HG03280 (cell line): ENCODE measurements at regions not wholly inside any gene's neighbourhood (a gene's known extent, or its start where the extent isn't known, plus 50 kb on each side); places are given as distances from the start of the nearest gene placed in this dataset.
"Not testable (repeated sequence)": the region's sequence is repeated elsewhere in the genome, so short reads cannot be mapped to it uniquely, and the experiment has no call there.

Experiments used
- ATAC-seq: cut with Tn5 transposase; IDR thresholded peaks from one replicate; pipeline ENCODE4 v1.9.1; 2021; ENCODE audit warnings: mild to moderate bottlenecking, moderate library complexity; ENCODE audit not compliant: unreplicated experiment

GRCh38 chr15:39396979-39397615 is 183.8 kb upstream of the THBS1 start:
- no peak for ATAC-seq

GRCh38 chr15:39397883-39398282 is 183.0 kb upstream of the THBS1 start:
- ATAC-seq = no peak

- no peak for ATAC-seq
These were observed 181.3 kb upstream of the THBS1 start for GRCh38 chr15:39399600-39399999.

- ATAC-seq = no peak
These were observed 180.9 kb upstream of the THBS1 start for GRCh38 chr15:39400002-39400401.

DNA sequence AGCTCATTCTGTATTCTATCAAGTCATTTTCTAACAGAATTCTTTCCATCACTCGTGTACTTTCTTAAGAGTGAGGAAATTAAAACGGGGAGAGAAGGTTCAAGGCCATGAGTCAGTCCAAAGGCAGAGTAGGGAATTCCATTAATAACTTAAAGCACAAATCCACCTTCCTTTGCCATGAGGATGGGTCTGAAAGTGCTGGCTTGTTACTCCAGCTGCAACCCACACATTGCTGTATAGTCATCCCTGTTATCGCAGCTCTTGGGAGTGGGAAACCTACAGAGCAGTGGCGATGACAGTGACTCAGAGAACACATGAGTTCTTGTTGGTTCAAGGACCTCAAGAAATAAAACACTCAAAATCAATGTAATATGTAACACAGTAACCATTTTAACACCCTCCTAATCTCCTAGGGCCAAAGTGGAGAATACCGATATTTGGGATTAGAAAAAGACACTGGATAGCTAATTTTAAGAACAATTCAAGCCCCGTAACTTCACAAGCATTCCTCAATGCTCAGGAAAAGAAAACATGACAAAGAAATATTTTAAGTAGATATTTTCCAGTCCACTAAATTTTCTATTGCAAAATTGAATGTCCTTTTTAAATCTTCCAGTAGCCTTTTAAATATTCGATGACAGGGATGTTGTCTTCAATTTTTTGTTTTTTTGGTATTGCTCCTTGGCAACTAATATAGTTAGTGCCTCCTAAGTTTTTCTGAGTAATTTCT is 179.9 kb upstream of the THBS1 start:
- ATAC-seq = no peak

- ATAC-seq = no peak
These were observed 177.2 kb upstream of the THBS1 start for GRCh38 chr15:39403640-39404117.

DNA sequence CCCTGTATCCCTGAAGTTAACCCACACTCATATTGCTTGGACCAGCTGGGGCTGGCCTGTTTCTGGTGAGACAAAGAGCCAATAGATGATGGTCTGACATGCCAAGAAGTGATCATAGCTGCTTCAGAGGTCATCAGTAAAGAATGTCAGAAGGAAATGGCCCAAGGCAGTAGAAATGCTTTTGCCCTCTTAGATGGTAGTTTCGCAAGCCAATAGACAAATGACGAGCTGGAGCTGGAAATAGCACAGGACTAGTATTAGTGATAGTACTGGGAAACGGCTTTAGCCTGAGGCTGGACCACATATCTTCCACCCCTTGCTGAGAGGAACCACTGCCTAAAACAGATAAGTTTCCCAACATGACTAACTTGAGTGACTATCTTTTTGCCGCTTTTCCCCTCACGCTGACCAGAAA is 176.1 kb upstream of the THBS1 start:
- ATAC-seq = no peak

DNA sequence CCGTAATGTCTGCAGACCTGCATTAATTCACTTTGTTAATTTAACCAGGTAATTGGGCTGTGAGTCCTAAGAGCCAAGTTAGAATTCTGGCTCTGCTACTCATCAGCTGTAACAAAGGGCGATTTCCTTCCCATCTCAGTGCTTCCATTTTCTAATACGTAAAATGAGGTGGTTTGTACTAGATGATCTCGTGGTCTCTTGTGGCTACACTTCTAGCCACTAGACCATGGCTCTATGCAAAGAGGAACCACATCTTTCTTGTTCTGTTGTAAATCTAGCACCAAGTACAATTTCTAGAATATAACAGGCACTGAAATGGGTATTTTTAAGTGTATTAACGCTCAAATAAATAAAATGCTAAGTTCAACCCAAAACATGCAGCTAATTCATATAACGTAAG is 174.4 kb upstream of the THBS1 start:
- peak; percentile 85 for ATAC-seq

- no peak for ATAC-seq
These were observed 173.8 kb upstream of the THBS1 start for GRCh38 chr15:39407116-39407515.

DNA sequence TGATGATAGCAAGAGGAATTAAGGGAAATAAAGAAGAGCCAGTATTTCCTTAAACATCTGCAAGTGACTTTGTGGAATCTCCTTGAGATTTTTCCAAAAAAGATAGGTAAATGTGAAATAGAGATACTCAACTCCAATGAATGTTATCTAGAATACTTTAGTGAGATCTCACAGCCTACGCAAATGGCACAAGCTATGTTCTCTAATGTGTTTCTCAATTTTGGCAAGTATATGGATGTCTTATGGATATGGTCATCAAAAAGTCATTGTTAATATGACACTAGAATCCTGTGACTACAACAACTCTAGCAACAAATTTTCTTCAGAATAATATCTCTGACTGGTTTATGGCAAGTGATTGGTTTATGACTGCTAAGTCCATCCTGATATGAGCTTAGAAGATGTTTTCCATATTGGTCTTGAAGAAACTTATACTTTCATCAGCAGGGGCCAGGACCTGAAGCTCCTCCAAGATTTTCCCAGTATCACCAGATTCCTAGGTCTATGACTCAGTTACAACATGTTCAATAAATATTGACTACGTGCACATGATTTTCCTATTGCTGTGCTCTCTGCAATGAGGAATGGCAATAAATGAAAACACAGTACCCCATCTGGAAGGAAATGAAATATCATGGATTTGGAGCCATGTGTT is 170.9 kb upstream of the THBS1 start:
- ATAC-seq = no peak

DNA sequence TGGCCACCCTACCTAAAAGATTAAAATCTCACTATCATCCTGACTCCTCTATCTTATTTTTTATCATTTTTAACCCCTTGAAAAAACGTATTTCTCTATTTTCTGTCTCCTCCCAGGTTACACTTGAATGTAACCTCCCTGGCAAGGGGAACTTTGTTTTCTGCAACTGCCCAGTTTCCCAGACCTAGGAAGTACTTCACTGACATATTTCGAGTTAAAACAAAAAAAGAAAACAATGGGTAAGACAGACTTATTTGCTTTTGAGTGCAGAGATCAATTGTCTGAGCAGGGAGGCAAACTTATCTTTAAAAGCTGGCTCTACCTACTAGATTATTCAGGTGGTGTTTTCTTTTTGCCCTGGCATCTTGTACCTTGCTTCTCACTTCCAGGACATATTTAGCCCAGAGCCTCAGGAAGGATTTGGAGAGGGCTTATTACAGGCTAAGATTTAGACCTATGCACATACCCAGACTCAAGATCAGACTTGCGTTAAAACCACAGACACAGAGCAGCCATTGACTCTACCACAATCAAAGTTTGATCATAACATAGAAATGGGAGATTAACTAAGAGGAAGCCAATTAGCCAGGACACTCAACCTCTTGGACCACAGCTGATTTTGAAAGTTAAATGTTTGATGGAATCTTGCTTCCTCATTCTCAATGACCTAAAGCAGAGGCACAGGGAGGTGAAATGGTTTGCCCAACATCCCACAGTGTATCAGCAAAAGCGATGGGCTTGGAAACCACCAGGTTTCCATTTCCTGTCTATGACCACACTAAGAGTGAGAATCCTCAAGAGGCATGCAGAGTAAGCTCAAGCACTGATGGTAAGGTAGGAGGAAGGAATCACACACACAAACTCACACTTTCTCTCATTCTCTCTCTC is 169.5 kb upstream of the THBS1 start:
- peak; percentile 86 for ATAC-seq

DNA sequence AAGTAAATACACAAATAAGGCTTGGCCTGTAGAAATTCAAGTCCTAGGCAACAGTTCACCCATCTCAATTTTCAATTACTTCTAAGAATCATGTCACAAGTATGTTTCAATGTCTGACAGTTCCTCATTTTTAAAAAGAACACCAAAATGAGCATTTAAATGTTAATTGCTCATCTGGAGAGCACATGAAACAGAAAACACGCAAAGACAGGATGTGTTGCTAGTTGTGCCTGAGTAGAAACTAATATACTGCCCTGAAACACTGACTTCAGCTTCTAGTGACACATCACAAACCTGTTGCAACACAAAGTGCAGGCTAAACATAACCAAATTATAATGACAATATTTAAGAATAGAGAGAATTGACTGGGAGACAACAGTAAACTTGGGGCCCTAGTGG is 167.3 kb upstream of the THBS1 start:
- ATAC-seq = peak; percentile 61

DNA sequence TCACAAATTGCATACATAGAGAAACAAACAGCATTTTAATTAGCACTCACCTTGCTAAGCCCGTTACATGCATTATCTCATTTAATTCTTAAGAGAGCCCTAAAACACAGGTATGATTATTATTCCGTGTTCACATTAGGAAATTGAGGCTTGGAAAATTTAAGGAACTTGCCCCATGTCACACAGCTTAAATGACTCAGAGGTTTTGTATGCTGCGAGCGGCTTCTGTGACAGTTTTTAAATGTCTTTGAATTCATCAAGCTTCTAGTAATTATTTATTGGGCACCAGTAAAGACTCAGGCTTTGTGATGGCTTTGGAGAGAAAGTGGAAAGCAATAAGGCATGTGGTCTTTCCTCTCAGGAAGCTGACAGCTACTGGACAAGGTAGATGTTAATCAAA is 166.7 kb upstream of the THBS1 start:
- ATAC-seq = no peak

GRCh38 chr15:39415634-39416033 is 165.2 kb upstream of the THBS1 start:
- ATAC-seq = no peak

DNA sequence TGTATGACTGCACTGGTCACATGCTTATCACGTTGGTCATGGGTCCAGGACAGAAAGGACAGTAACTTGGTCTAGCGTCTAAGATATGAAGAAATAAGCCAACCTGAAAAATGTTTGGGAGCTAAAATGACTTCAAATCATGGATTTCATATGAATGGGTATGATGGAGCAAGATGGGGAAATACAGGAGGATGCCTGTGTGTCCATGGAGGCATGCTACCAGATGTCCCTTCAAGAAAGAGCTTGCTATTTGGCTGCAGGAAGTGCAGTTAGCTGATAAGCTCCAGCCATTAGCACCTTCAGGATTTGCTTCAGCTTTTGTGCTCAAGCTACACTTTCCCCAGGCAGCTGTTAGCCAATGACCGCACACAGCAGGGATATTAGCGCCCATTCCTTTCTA is 164.6 kb upstream of the THBS1 start:
- ATAC-seq = no peak

- ATAC-seq = no peak
These were observed 163.3 kb upstream of the THBS1 start for GRCh38 chr15:39417366-39418134.

DNA sequence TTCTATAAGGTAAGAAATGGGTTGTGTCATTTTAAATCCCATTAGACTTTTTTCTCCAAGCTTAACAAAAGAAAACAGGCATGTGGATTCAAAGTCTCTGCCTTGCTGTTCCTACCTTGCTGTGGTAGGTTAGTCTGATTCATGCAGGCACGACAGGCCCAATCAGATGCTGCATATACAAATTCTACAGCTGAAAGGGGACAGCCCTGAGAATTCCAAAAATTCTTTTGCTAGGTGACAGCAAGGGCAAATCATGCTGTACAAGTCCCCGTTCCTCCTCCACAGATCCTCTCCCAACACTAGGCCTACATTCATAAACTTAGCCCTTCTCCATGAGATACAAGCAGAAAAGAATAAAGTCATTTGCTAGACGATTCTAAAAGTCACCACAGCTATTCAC is 161.2 kb upstream of the THBS1 start:
- no peak for ATAC-seq

- ATAC-seq = not testable (repeated sequence)
These were observed 160.6 kb upstream of the THBS1 start for GRCh38 chr15:39420123-39420852.

GRCh38 chr15:39420853-39421192 is 160.1 kb upstream of the THBS1 start:
- not testable (repeated sequence) for ATAC-seq
